Sigmoid colon (tissue), 4 donors: ENCODE measurements at regions not wholly inside any gene's neighbourhood (a gene's known extent, or its start where the extent isn't known, plus 50 kb on each side); places are given as distances from the start of the nearest gene placed in this dataset.

Experiments
- EP300 ChIP-seq, 4 donors: sonication (generic); formaldehyde crosslinking; IDR thresholded peaks; one replicate each; pipeline ENCODE4 v1.6.1; 2017; ENCODE audit warnings: antibody characterized with exemption in 4 of 4
- POLR2AphosphoS5 ChIP-seq, 4 donors: sonication (generic); formaldehyde crosslinking; IDR thresholded peaks; one replicate each; pipeline ENCODE4 v1.6.1; 2017; ENCODE audit warnings: antibody characterized with exemption in 4 of 4
- TF ChIP-seq, protein P1 (sequence below), 4 experiments: fragments of 450-650 bp in 3 of 4; fragments of 200-600 bp in 1 of 4; IDR thresholded peaks; one replicate each; pipeline ENCODE4 v1.5.1; 2016 to 2019; ENCODE audit warnings: antibody characterized with exemption in 4 of 4, mild to moderate bottlenecking in 3 of 4, moderate library complexity in 2 of 4

GRCh38 chr13:78256484-78256883 lies 337.9 kb upstream of the EDNRB start:
- TF ChIP-seq, protein P1, sequence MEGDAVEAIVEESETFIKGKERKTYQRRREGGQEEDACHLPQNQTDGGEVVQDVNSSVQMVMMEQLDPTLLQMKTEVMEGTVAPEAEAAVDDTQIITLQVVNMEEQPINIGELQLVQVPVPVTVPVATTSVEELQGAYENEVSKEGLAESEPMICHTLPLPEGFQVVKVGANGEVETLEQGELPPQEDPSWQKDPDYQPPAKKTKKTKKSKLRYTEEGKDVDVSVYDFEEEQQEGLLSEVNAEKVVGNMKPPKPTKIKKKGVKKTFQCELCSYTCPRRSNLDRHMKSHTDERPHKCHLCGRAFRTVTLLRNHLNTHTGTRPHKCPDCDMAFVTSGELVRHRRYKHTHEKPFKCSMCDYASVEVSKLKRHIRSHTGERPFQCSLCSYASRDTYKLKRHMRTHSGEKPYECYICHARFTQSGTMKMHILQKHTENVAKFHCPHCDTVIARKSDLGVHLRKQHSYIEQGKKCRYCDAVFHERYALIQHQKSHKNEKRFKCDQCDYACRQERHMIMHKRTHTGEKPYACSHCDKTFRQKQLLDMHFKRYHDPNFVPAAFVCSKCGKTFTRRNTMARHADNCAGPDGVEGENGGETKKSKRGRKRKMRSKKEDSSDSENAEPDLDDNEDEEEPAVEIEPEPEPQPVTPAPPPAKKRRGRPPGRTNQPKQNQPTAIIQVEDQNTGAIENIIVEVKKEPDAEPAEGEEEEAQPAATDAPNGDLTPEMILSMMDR (IDR thresholded peaks at IDR 0.05) = no peak
- TF ChIP-seq POLR2AphosphoS5 (IDR thresholded peaks at IDR 0.05) = no peak
- TF ChIP-seq EP300 (IDR thresholded peaks at IDR 0.05) = no peak
